Right renal cortex interstitium (tissue), 3 donors: ENCODE measurements at regions not wholly inside any gene's neighbourhood (a gene's known extent, or its start where the extent isn't known, plus 50 kb on each side); places are given as distances from the start of the nearest gene placed in this dataset.

Experiments used
- DNase-seq, 3 donors: peaks; one replicate each; pipeline ENCODE4 v3.0.0-alpha.2; 2013; ENCODE audit warnings: low read depth in 3 of 3, low spot score in 2 of 3

- no peak for DNase-seq
Measured at GRCh38 chr3:83092521-83093221, 1331.2 kb upstream of the GBE1 start.

- no peak for DNase-seq
Measured at GRCh38 chr3:83076041-83076440, 1314.6 kb upstream of the GBE1 start.

GRCh38 chr3:83074485-83074884 lies 1313.0 kb upstream of the GBE1 start:
- DNase-seq: no peak

- no peak for DNase-seq
Measured at GRCh38 chr3:83065851-83066460, 1304.5 kb upstream of the GBE1 start.

- no peak for DNase-seq
Measured at GRCh38 chr3:83063446-83063845, 1302.0 kb upstream of the GBE1 start.

- DNase-seq: no peak
Measured at GRCh38 chr3:83048556-83048955, 1287.1 kb upstream of the GBE1 start.

GRCh38 chr3:83039422-83039821 lies 1278.0 kb upstream of the GBE1 start:
- DNase-seq: no peak

- DNase-seq: no peak
Measured at GRCh38 chr3:83035704-83036010, 1274.2 kb upstream of the GBE1 start.

- no peak for DNase-seq
Measured at GRCh38 chr3:83034806-83035703, 1273.6 kb upstream of the GBE1 start.

GRCh38 chr3:83033133-83033532 lies 1271.7 kb upstream of the GBE1 start:
- DNase-seq: no peak

- no peak for DNase-seq
Measured at GRCh38 chr3:83023086-83023485, 1261.6 kb upstream of the GBE1 start.

- DNase-seq: no peak
Measured at GRCh38 chr3:83011481-83011880, 1250.0 kb upstream of the GBE1 start.

GRCh38 chr3:83003917-83004316 lies 1242.5 kb upstream of the GBE1 start:
- no peak for DNase-seq

GRCh38 chr3:83002869-83003445 lies 1241.5 kb upstream of the GBE1 start:
- DNase-seq: no peak

GRCh38 chr3:82999777-83000176 lies 1238.3 kb upstream of the GBE1 start:
- no peak for DNase-seq

- no peak for DNase-seq
Measured at GRCh38 chr3:82978368-82978767, 1216.9 kb upstream of the GBE1 start.

- no peak for DNase-seq
Measured at GRCh38 chr3:82977871-82978270, 1216.4 kb upstream of the GBE1 start.

- no peak for DNase-seq
Measured at GRCh38 chr3:82973791-82974190, 1212.3 kb upstream of the GBE1 start.

GRCh38 chr3:82960379-82960778 lies 1198.9 kb upstream of the GBE1 start:
- no peak for DNase-seq

- no peak for DNase-seq
Measured at GRCh38 chr3:82957696-82958095, 1196.3 kb upstream of the GBE1 start.

GRCh38 chr3:82957079-82957478 lies 1195.6 kb upstream of the GBE1 start:
- no peak for DNase-seq
